T-helper 17 cell (primary cell): ENCODE measurements at regions not wholly inside any gene's neighbourhood (a gene's known extent, or its start where the extent isn't known, plus 50 kb on each side); places are given as distances from the start of the nearest gene placed in this dataset.
"Not testable (repeated sequence)": the region's sequence is repeated elsewhere in the genome, so short reads cannot be mapped to it uniquely, and the experiment has no call there.

Experiments
- ATAC-seq: fragments of 150-1000 bp; cut with Tn5 transposase; 2 replicates; pipeline ENCODE4 v1.10.0; 2021; ENCODE audit warnings: mild to moderate bottlenecking, moderate library complexity
- DNase-seq, 3 donors: peaks; one replicate each; pipeline versions ENCODE4 v3.0.0 to v3.0.0-alpha.2; 2020 to 2021
- H3K9me3 ChIP-seq: one replicate; pipeline ENCODE4 v1.7.0; 2013; ENCODE audit warnings: low read length, mild to moderate bottlenecking; ENCODE audit not compliant: control insufficient read depth, poor library complexity, severe bottlenecking
- H3K27ac Mint-ChIP-seq: one replicate; pipeline ENCODE4 v1.8.0; 2022; ENCODE audit warnings: mild to moderate bottlenecking, moderate library complexity, mixed read lengths
- H3K27me3 Mint-ChIP-seq: one replicate; pipeline ENCODE4 v1.8.0; 2022; ENCODE audit warnings: mixed read lengths
- H3K36me3 Mint-ChIP-seq: one replicate; pipeline ENCODE4 v1.8.0; 2022; ENCODE audit warnings: low read depth, mixed read lengths
- H3K4me1 Mint-ChIP-seq: one replicate; pipeline ENCODE4 v1.8.0; 2022; ENCODE audit warnings: mild to moderate bottlenecking, mixed read lengths
- H3K4me3 Mint-ChIP-seq: one replicate; pipeline ENCODE4 v1.8.0; 2022; ENCODE audit warnings: mild to moderate bottlenecking, moderate library complexity, mixed read lengths

DNA sequence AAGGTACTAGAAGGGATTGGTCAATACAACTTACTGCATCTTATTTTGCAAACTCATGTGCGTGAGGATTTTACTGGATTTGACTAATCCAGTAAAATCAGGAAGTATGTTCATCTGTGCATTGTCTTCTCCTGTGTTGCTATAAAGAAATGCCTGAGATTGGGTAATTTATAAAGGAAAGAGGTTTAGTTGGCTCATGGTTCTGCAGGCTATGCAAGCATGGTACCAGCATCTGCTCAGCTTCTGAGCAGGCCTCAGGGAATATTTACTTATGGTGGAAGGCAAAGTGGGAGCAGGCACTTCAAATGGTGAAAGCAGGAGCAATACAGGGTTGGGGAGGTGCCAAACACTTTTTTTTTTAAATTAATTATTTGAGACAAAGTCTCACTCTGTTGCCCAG is 2199.5 kb upstream of the WWC1 start:
- Mint-ChIP-seq H3K27me3 (no peaks in the 10 kb centered on the region), H3K27ac (no peak overlapping the region), H3K36me3 (no peaks in the 10 kb centered on the region), H3K4me1 (no peaks in the 10 kb centered on the region), H3K4me3 (no peak overlapping the region)
- no peak for ATAC-seq
- no peaks in the 10 kb centered on the region for H3K9me3 ChIP-seq
- DNase-seq: no peak

DNA sequence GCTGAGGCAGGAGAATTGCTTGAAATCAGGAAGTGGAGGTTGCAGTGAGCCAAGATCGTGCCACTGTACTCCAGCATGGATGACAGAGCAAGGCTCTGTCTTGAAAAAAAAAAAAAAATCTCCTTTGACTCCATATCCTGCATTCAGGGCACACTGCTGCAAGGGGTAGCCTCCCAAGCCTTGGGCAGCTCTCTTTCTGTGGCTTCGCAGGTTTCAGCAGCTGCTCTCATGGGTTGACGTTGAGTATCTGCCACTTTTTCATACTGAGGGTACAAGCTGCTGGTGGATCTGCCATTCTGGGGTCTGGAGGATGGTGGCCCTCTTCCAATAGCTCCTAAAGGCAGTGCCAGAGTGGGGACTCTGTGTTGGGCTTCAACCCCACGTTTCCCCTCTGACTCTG is 2198.1 kb upstream of the WWC1 start:
- ATAC-seq: no peak
- no peak for DNase-seq

DNA sequence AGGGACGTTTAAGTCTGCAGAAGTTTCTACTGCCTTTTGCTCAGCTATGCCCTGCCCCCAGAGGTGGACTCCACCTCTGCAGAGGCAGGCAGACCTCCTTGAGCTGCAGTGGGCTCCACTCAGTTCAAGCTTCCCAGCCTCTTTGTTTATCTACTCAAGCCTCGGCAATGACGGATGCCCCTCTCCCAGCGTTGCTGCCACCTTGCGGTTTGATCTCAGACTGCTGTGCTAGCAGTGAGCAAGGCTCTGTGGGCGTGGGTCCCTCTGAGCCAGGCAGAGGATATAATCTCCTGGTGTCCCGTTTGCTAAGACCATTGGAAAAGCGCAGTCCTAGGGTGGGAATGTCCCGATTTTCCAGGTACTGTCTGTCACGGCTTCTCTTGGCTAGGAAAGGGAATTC is 2188.5 kb upstream of the WWC1 start:
- ATAC-seq (no peak), DNase-seq (no peak)
- H3K27me3 Mint-ChIP-seq: no peaks in the 10 kb centered on the region
- no peaks in the 10 kb centered on the region for H3K36me3 Mint-ChIP-seq
- H3K9me3 ChIP-seq: no peaks in the 10 kb centered on the region
- H3K4me1 Mint-ChIP-seq: no peaks in the 10 kb centered on the region
- H3K4me3 Mint-ChIP-seq: no peak overlapping the region
- no peak overlapping the region for H3K27ac Mint-ChIP-seq

More for the DNA sequence above, 2198.1 kb upstream of the WWC1 start:
- Mint-ChIP-seq H3K4me3 (no peak overlapping the region), H3K27ac (no peak overlapping the region), H3K27me3 (no peaks in the 10 kb centered on the region), H3K4me1 (no peaks in the 10 kb centered on the region), H3K36me3 (no peaks in the 10 kb centered on the region)
- no peaks in the 10 kb centered on the region for H3K9me3 ChIP-seq

DNA sequence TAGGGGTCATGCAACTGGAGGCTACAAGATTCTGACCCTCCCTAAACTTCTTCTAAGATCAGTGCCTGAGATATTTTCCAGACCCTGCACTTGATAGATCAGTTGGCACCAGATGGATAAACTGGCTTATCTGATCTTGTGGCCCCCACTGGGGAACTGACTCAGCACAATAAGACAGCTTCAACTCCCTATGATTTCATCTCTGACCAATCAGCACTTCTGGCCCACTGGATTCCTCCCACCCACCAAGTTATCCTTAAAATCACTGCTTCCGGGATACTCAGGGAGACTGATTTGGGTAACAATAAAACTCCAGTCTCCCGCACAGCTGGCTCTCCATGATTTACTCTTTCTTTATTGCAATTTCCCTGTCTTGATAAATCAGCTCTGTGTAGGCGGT is 2180.4 kb upstream of the WWC1 start:
- DNase-seq: no peak
- H3K4me3 Mint-ChIP-seq: no peak overlapping the region
- no peaks in the 10 kb centered on the region for H3K36me3 Mint-ChIP-seq
- H3K4me1 Mint-ChIP-seq: no peaks in the 10 kb centered on the region
- H3K27ac Mint-ChIP-seq: no peak overlapping the region
- no peaks in the 10 kb centered on the region for H3K9me3 ChIP-seq
- ATAC-seq: no peak
- H3K27me3 Mint-ChIP-seq: no peaks in the 10 kb centered on the region

DNA sequence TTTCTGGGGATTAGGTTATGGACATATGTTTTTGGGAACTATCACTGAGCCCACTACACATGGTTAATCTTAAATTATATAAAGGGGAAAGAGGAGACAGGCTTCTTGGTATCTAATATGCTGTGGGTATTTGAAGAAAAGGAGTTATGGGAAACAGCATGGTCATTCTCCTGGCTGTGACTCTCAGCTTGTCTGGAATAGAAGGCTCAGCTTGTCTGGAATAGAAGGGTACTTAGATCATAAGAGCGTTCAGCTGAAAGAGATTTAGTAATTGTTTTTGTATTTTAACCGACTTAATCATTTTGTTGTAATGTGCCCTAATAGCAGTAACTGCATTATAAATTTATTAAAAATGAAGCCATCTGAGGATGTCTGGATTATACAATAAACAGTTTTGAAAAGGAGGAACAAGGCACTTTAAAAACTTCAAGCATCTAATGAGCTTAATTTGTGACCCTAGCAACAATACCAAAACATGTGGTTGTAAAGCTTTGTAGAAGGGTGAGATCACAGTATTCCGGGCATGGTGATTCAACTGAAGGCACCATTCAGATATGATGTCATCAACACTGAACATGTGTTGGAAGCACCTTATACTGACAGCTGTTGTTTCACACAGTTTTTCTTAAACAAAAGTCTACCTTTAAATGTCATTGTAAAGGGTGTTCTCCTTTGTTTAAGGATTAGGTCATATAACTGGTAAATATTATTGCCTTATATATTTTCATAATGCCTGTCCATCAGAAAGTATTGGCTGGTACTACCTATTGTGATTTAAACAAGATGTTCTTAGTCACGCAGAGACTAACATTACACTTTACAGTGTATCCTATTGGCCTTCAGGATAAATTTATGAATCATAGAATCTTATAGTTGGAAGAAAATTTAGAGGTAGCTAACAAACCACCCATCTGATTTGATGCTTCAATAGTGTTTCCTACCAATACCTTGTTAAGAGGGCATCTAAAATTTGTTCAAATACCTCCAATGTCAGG is 2174.1 kb upstream of the WWC1 start:
- Mint-ChIP-seq H3K36me3 (no peaks in the 10 kb centered on the region), H3K4me3 (no peak overlapping the region), H3K4me1 (no peaks in the 10 kb centered on the region), H3K27me3 (no peaks in the 10 kb centered on the region), H3K27ac (no peak overlapping the region)
- DNase-seq: no peak
- H3K9me3 ChIP-seq: no peaks in the 10 kb centered on the region
- no peak for ATAC-seq

DNA sequence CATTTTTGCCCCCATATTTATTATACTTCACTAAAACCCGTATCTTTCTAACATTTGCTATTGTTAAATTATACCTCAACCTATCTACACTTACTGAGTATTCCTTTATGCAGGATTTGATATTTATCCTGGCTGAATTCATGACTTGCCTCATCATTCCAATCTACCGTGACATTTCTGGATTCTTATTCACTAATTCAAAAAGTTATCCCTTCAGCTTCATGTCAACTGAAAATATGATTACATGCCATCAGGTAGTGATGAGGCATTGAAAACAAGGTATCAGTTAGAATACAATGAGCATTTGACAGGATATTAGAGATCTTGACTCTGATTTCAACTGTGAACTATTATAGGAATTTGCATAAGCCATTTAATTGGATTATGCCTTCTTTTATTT is 2171.9 kb upstream of the WWC1 start:
- Mint-ChIP-seq H3K4me1 (no peaks in the 10 kb centered on the region), H3K27ac (no peak overlapping the region), H3K36me3 (no peaks in the 10 kb centered on the region), H3K4me3 (no peak overlapping the region), H3K27me3 (no peaks in the 10 kb centered on the region)
- H3K9me3 ChIP-seq: no peaks in the 10 kb centered on the region
- ATAC-seq: no peak
- DNase-seq: no peak

DNA sequence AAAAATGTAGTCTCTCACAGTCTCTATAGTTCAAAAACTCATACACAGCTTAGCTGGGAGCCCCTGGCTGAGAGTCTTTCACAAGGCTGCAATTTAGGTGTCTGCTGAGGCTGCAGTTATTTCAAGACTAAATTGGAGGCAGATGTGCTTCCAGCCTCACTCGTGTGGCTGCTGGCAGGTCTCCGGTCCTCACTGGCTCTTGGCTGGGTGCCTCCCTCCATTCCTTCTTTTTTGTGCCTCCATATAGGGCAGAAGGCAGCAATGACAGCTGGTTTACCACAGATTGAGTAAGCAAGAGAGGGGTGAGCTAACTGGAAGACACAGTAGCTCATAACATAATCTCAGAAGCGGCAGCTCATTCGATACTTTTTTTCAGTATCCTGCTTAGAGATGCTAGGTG is 2167.7 kb upstream of the WWC1 start:
- Mint-ChIP-seq H3K27ac (no peak overlapping the region), H3K4me3 (no peak overlapping the region), H3K27me3 (no peaks in the 10 kb centered on the region), H3K36me3 (no peaks in the 10 kb centered on the region), H3K4me1 (no peaks in the 10 kb centered on the region)
- DNase-seq: no peak
- H3K9me3 ChIP-seq: no peaks in the 10 kb centered on the region
- ATAC-seq: no peak

DNA sequence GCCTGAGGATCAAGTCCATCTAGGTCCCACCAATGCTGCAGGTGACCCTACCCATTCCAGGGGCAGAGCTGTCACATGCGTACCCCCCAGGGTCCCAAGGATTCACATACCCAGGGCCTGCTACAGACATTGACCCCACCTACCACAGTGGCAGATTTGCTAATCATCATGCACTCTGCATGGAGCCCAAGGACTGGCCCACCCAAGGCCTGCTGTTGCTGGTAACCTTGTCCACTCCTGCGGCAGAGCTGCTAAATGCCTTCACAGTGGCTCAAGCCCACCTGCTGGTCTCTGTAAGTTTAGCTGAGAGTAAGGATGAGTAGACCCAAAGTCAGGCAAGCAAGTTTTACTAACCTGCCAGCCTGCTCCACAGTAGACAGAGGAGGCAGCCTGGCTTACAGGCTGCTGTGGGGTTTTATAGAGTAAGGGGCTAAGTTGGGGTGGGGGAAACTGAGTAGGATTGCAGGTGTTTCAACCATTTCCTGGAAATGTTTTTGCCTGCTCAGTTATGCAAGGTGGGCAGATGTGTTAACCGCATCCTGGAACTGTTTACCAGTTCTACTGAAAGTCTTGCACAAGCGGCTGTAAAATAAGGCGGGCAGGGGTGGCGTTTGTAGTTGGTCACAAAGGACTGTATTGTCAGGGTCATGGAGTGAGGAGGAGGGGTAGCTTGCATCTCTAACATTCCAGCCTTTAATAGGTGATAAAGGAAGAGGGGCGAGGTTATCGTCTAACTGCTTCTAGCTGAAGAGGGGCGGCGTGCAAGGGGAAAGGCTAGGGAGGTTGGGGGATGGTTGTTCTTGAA is 2163.5 kb upstream of the WWC1 start:
- Mint-ChIP-seq H3K4me1 (no peaks in the 10 kb centered on the region), H3K36me3 (no peaks in the 10 kb centered on the region), H3K27me3 (no peaks in the 10 kb centered on the region), H3K4me3 (no peak overlapping the region), H3K27ac (no peak overlapping the region)
- no peaks in the 10 kb centered on the region for H3K9me3 ChIP-seq
- ATAC-seq: no peak
- no peak for DNase-seq

DNA sequence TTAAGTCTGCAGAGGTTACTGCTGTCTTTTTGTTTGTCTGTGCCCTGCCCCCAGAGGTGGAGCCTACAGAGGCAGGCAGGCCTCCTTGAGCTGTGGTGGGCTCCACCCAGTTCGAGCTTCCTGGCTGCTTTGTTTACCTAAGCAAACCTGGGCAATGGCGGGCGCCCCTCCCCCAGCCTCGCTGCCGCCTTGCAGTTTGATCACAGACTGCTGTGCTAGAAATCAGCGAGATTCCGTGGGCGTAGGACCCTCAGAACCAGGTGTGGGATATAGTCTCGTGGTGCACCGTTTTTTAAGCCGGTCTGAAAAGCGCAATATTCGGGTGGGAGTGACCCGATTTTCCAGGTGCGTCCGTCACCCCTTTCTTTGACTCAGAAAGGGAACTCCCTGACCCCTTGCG is 2146.3 kb upstream of the WWC1 start:
- H3K9me3 ChIP-seq, DNase-seq, H3K36me3 Mint-ChIP-seq, ATAC-seq, H3K4me1 Mint-ChIP-seq, H3K27ac Mint-ChIP-seq, H3K27me3 Mint-ChIP-seq, H3K4me3 Mint-ChIP-seq: not testable (repeated sequence)

DNA sequence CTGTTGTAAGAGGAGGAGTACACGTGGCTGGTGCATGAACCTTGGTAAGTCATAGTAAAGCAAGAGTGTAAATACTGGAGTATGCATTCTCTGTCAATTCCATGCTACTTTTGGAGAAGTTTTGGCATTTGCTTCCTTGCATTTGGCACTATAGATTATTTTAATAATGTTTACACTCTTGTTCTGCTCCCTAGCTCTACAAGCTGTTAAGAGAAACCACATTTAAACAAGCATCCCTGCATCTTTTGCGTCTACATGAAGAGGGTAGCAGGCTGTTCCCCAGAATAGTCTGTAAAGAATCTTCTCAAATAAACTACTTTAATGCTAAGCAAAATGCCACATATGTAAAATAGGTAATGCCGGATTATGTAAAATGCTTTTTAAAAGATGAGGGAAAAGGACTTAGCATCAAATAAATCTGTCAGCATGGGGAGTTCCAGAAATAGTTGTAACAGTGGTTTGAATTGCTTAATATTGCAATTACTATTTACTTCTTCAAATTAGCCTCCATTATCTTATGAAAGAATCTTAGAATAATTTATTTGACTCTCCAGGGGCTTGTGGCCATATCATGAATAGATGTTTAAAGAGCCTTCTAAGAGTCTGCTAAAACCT is 2127.3 kb upstream of the WWC1 start:
- no peaks in the 10 kb centered on the region for H3K9me3 ChIP-seq
- Mint-ChIP-seq H3K4me1 (no peaks in the 10 kb centered on the region), H3K36me3 (no peaks in the 10 kb centered on the region), H3K4me3 (no peak overlapping the region), H3K27me3 (no peaks in the 10 kb centered on the region), H3K27ac (no peak overlapping the region)
- no peak for DNase-seq
- no peak for ATAC-seq

DNA sequence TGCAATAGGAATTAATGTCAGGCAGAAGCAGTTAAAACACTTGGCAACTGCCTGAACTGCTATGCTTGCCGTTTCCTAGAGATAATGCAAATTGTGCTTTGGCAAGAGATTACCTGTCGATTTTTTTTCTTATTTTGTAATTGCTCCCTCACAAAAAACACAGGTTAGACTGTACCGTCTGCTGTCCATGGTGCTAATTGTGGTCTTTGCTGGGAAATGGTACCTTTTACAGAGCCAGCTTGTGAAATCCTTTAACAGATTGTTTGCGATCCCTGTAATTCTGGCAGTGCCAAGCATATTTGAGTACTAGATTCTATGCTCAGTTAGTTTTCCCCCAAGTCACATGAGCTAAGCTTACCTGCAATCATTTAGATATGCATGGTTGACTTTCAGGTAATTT is 2125.8 kb upstream of the WWC1 start:
- H3K36me3 Mint-ChIP-seq: no peaks in the 10 kb centered on the region
- DNase-seq (no peak), ATAC-seq (no peak)
- no peak overlapping the region for H3K4me3 Mint-ChIP-seq
- H3K4me1 Mint-ChIP-seq: no peaks in the 10 kb centered on the region
- H3K27ac Mint-ChIP-seq: no peak overlapping the region
- H3K9me3 ChIP-seq: no peaks in the 10 kb centered on the region
- H3K27me3 Mint-ChIP-seq: no peaks in the 10 kb centered on the region

DNA sequence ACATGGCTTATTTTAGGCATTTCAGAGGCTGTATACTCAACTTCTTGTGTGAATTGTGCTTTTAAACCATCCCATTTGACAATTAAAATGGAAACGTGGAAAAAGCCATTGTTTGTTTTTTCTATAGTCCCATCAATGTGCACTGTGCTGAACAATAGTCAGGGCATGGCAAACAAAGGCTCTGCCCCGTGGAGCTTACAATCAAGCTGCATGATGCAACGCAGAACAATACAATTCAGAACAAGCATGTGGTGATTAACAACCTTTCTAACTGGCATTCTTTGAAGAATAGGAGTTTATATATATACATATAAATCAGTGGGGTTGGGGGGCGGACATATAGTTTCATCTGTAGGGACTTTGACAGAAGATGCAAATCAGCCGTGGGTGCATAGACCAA is 2125.4 kb upstream of the WWC1 start:
- DNase-seq (no peak), ATAC-seq (no peak)
- Mint-ChIP-seq H3K27ac (no peak overlapping the region), H3K4me1 (no peaks in the 10 kb centered on the region), H3K4me3 (no peak overlapping the region), H3K27me3 (no peaks in the 10 kb centered on the region), H3K36me3 (no peaks in the 10 kb centered on the region)
- no peaks in the 10 kb centered on the region for H3K9me3 ChIP-seq

DNA sequence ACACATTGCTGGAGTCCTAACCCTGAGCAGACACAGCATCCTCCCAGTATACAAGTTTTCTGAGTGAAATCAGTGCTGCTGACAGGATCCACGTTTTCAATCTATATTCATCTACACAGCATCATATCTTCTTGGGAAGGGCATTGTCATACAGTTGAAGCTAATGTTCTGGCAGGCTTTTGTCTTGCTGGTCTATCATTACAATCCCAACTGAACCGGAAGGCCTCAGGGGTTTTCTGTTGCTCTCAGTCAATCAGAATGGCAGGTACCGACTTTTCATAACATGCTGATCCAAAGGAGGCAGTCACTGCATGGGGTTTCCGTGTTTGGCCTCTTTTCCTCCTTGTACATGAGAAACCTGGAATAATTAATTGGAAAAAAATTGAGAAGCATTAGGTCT is 2118.8 kb upstream of the WWC1 start:
- H3K9me3 ChIP-seq: no peaks in the 10 kb centered on the region
- ATAC-seq (no peak), DNase-seq (no peak)
- no peak overlapping the region for H3K4me3 Mint-ChIP-seq
- no peaks in the 10 kb centered on the region for H3K4me1 Mint-ChIP-seq
- no peaks in the 10 kb centered on the region for H3K36me3 Mint-ChIP-seq
- H3K27me3 Mint-ChIP-seq: no peaks in the 10 kb centered on the region
- no peak overlapping the region for H3K27ac Mint-ChIP-seq
